OCI-LY1 (cell line): ENCODE measurements at regions not wholly inside any gene's neighbourhood (a gene's known extent, or its start where the extent isn't known, plus 50 kb on each side); places are given as distances from the start of the nearest gene placed in this dataset.

Experiments used
- H2AFZ ChIP-seq: fragments of 200-600 bp; sonication (generic), shearing (Covaris generic); 2 replicates; pipeline ENCODE4 v1.6.0; 2014; ENCODE audit warnings: antibody characterized with exemption, mild to moderate bottlenecking, low read length
- H3F3A ChIP-seq: fragments of 200-600 bp; sonication (generic), shearing (Covaris generic); 2 replicates; pipeline ENCODE4 v1.6.0; 2014; ENCODE audit warnings: mild to moderate bottlenecking, antibody characterized with exemption, low read length, moderate library complexity; ENCODE audit not compliant: insufficient read depth
- H3K27ac ChIP-seq: fragments of 200-600 bp; sonication (generic); 2 replicates; pipeline ENCODE4 v1.5.1; 2014; ENCODE audit warnings: low read length, mixed run types, mild to moderate bottlenecking, low read depth; ENCODE audit not compliant: poor library complexity, severe bottlenecking
- H3K27me3 ChIP-seq: fragments of 200-600 bp; sonication (generic); 2 replicates; pipeline ENCODE4 v1.6.0; 2014; ENCODE audit warnings: antibody characterized with exemption, mild to moderate bottlenecking, low read length, moderate library complexity; ENCODE audit not compliant: insufficient read depth
- H3K36me3 ChIP-seq: fragments of 200-600 bp; sonication (generic); 2 replicates; pipeline ENCODE4 v1.6.1; 2014; ENCODE audit warnings: mild to moderate bottlenecking, antibody characterized with exemption, low read length, moderate library complexity, mixed read lengths; ENCODE audit not compliant: insufficient read depth
- H3K4me1 ChIP-seq: fragments of 200-600 bp; sonication (generic); 2 replicates; pipeline ENCODE4 v1.5.1; 2014; ENCODE audit warnings: mild to moderate bottlenecking, low read length, moderate library complexity; ENCODE audit not compliant: insufficient read depth, severe bottlenecking
- H3K4me2 ChIP-seq: fragments of 200-600 bp; sonication (generic), shearing (Covaris generic); 2 replicates; pipeline ENCODE4 v1.6.1; 2014; ENCODE audit warnings: low read length
- H3K4me3 ChIP-seq: fragments of 200-600 bp; sonication (generic); 2 replicates; pipeline ENCODE4 v1.5.1; 2014; ENCODE audit warnings: low read length, low read depth, mild to moderate bottlenecking, mixed read lengths; ENCODE audit not compliant: poor library complexity, severe bottlenecking
- H3K79me2 ChIP-seq: fragments of 200-600 bp; shearing (Covaris generic); 2 replicates; pipeline ENCODE4 v1.6.1; 2016; ENCODE audit warnings: mixed run types, low read length, mixed read lengths; ENCODE audit not compliant: insufficient read depth
- H3K9ac ChIP-seq: fragments of 200-600 bp; sonication (generic), shearing (Covaris generic); 2 replicates; pipeline ENCODE4 v1.6.1; 2014; ENCODE audit warnings: mild to moderate bottlenecking, low read length, mixed read lengths
- H3K9me2 ChIP-seq: fragments of 200-600 bp; sonication (generic), shearing (Covaris generic); 2 replicates; pipeline ENCODE4 v1.6.1; 2014; ENCODE audit warnings: low read depth, mild to moderate bottlenecking, low read length, mixed read lengths
- H3K9me3 ChIP-seq: fragments of 200-600 bp; shearing (Covaris generic); 2 replicates; pipeline ENCODE4 v1.6.1; 2014; ENCODE audit warnings: low read length, mixed read lengths
- H4K20me1 ChIP-seq: fragments of 200-600 bp; sonication (generic), shearing (Covaris generic); 2 replicates; pipeline ENCODE4 v1.6.0; 2016; ENCODE audit warnings: mild to moderate bottlenecking, low read length; ENCODE audit not compliant: insufficient read depth
- CTCF ChIP-seq: fragments of 200-600 bp; sonication (generic), shearing (Covaris generic); IDR thresholded peaks from 2 replicates; pipeline ENCODE4 v1.5.1; 2017; ENCODE audit warnings: mild to moderate bottlenecking, antibody characterized with exemption, low read length, moderate library complexity, mixed read lengths
- EZH2 ChIP-seq: fragments of 200-600 bp; sonication (generic), shearing (Covaris generic); IDR thresholded peaks from 2 replicates; pipeline ENCODE4 v1.8.0; 2017; ENCODE audit warnings: borderline replicate concordance, mixed run types, mild to moderate bottlenecking, antibody characterized with exemption, low read length, moderate library complexity, mixed read lengths

GRCh38 chr4:148914734-148915133 lies 472.5 kb upstream of the NR3C2 start:
- no peaks in the 10 kb centered on the region for H4K20me1 ChIP-seq

GRCh38 chr4:148914301-148914700 lies 472.1 kb upstream of the NR3C2 start:
- Histone ChIP-seq H3K9me2 (no peaks in the 10 kb centered on the region), H3K4me3 (no peak overlapping the region), H3K9ac (no peak overlapping the region), H3K79me2 (no peaks in the 10 kb centered on the region), H3K27ac (no peak overlapping the region), H3K36me3 (no peaks in the 10 kb centered on the region), H3K27me3 (no peaks in the 10 kb centered on the region), H4K20me1 (no peaks in the 10 kb centered on the region), H3K9me3 (no peaks in the 10 kb centered on the region), H3K4me2 (no peak overlapping the region), H3F3A (no peaks in the 10 kb centered on the region), H3K4me1 (peaks cover 2% of the 10 kb centered on the region), H2AFZ (no peak overlapping the region)
- no peak for TF ChIP-seq CTCF
- TF ChIP-seq EZH2, result no peak

More at GRCh38 chr4:148914734-148915133, 472.5 kb upstream of the NR3C2 start:
- H3K9me2 ChIP-seq, result no peaks in the 10 kb centered on the region
- no peaks in the 10 kb centered on the region for H3K36me3 ChIP-seq
- H3K4me1 ChIP-seq, result no peaks in the 10 kb centered on the region
- H3K27ac ChIP-seq, result no peak overlapping the region
- TF ChIP-seq EZH2, result no peak
- no peak for TF ChIP-seq CTCF
- no peak overlapping the region for H3K9ac ChIP-seq
- H3K27me3 ChIP-seq, result no peaks in the 10 kb centered on the region
- no peak overlapping the region for H3K4me3 ChIP-seq
- H3K79me2 ChIP-seq, result no peaks in the 10 kb centered on the region
- H3K9me3 ChIP-seq, result no peaks in the 10 kb centered on the region
- no peak overlapping the region for H2AFZ ChIP-seq
- no peak overlapping the region for H3K4me2 ChIP-seq
- no peaks in the 10 kb centered on the region for H3F3A ChIP-seq

- Histone ChIP-seq H3K4me1 (no peaks in the 10 kb centered on the region), H3K36me3 (no peaks in the 10 kb centered on the region), H3K27ac (no peak overlapping the region), H4K20me1 (no peaks in the 10 kb centered on the region), H3K4me2 (no peak overlapping the region), H2AFZ (no peak overlapping the region), H3K79me2 (no peaks in the 10 kb centered on the region), H3K27me3 (no peaks in the 10 kb centered on the region), H3K4me3 (no peak overlapping the region), H3K9ac (no peak overlapping the region), H3K9me3 (no peaks in the 10 kb centered on the region), H3K9me2 (no peaks in the 10 kb centered on the region), H3F3A (no peaks in the 10 kb centered on the region)
- TF ChIP-seq CTCF (no peak), EZH2 (no peak)
Measured at GRCh38 chr4:148903388-148903787, 461.2 kb upstream of the NR3C2 start.
